Karpas-422 (cell line): ENCODE measurements at regions not wholly inside any gene's neighbourhood (a gene's known extent, or its start where the extent isn't known, plus 50 kb on each side); places are given as distances from the start of the nearest gene placed in this dataset.
"Not testable (repeated sequence)": the region's sequence is repeated elsewhere in the genome, so short reads cannot be mapped to it uniquely, and the experiment has no call there.

ENCODE experiments used
- DNase-seq: peaks from one replicate; pipeline ENCODE4 v3.0.0-alpha.2; 2015
- H2AFZ ChIP-seq: fragments of 200-600 bp; sonication (generic); 2 replicates; pipeline ENCODE4 v1.6.1; 2014; ENCODE audit warnings: antibody characterized with exemption, low read length, mixed read lengths
- H3K27ac ChIP-seq: fragments of 200-600 bp; sonication (generic); 2 replicates; pipeline ENCODE4 v1.5.1; 2014; ENCODE audit warnings: mild to moderate bottlenecking, low read length, moderate library complexity
- H3K27me3 ChIP-seq: fragments of 200-600 bp; sonication (generic); 2 replicates; pipeline ENCODE4 v1.6.1; 2014; ENCODE audit warnings: low read length, mixed read lengths
- H3K36me3 ChIP-seq: fragments of 200-600 bp; sonication (generic); 2 replicates; pipeline ENCODE4 v1.6.1; 2014; ENCODE audit warnings: low read length, mixed read lengths; ENCODE audit not compliant: insufficient read depth
- H3K4me1 ChIP-seq: fragments of 200-600 bp; sonication (generic); 2 replicates; pipeline ENCODE4 v1.6.1; 2014; ENCODE audit warnings: mild to moderate bottlenecking, low read length, mixed read lengths
- H3K4me2 ChIP-seq: fragments of 200-600 bp; sonication (generic); 2 replicates; pipeline ENCODE4 v1.6.1; 2014; ENCODE audit warnings: low read length, low read depth, mild to moderate bottlenecking; ENCODE audit not compliant: poor library complexity, severe bottlenecking
- H3K4me3 ChIP-seq: fragments of 200-600 bp; sonication (generic); 2 replicates; pipeline ENCODE4 v1.5.1; 2014; ENCODE audit warnings: mild to moderate bottlenecking, antibody characterized with exemption, low read length, mixed read lengths
- H3K79me2 ChIP-seq: fragments of 200-600 bp; sonication (generic); 2 replicates; pipeline ENCODE4 v1.6.1; 2014; ENCODE audit warnings: mild to moderate bottlenecking, low read length, mixed read lengths
- H3K9ac ChIP-seq: fragments of 200-600 bp; sonication (generic); 2 replicates; pipeline ENCODE4 v1.6.0; 2014; ENCODE audit warnings: low read length
- H3K9me2 ChIP-seq: fragments of 200-600 bp; sonication (generic), shearing (Covaris generic); replicated peaks from 2 replicates; pipeline ENCODE4 v1.6.0; 2014; ENCODE audit warnings: mild to moderate bottlenecking, low read length, moderate library complexity; ENCODE audit not compliant: insufficient read depth
- H3K9me3 ChIP-seq: fragments of 300-700, 200-600 bp; sonication (generic); 2 replicates; pipeline ENCODE4 v1.6.1; 2014; ENCODE audit warnings: low read length, mixed read lengths
- H4K20me1 ChIP-seq: fragments of 200-600 bp; sonication (generic); 2 replicates; pipeline ENCODE4 v1.6.1; 2014; ENCODE audit warnings: mild to moderate bottlenecking, antibody characterized with exemption, low read length, low read depth; ENCODE audit not compliant: insufficient read depth

- no peak overlapping the region for H3K4me2 ChIP-seq
- DNase-seq = no peak
- H3K9me2 ChIP-seq = no peaks in the 10 kb centered on the region
- no peak overlapping the region for H3K4me3 ChIP-seq
- H3K79me2 ChIP-seq = no peaks in the 10 kb centered on the region
- H3K9ac ChIP-seq = no peak overlapping the region
- H3K27me3 ChIP-seq = no peaks in the 10 kb centered on the region
- no peak overlapping the region for H3K27ac ChIP-seq
- H3K9me3 ChIP-seq = peaks cover 6% of the 10 kb centered on the region; the same call in 1 of the 2 replicates
- H2AFZ ChIP-seq = no peak overlapping the region
- H3K36me3 ChIP-seq = no peaks in the 10 kb centered on the region
- H3K4me1 ChIP-seq = no peaks in the 10 kb centered on the region
- H4K20me1 ChIP-seq = no peaks in the 10 kb centered on the region
Measured at GRCh38 chr2:149871091-149871885, 283.7 kb upstream of the MMADHC start.

GRCh38 chr2:149863227-149863626 is 275.7 kb upstream of the MMADHC start:
- no peaks in the 10 kb centered on the region for H3K36me3 ChIP-seq
- H3K4me2 ChIP-seq = no peak overlapping the region
- no peak overlapping the region for H2AFZ ChIP-seq
- no peaks in the 10 kb centered on the region for H4K20me1 ChIP-seq
- no peak for DNase-seq
- H3K4me3 ChIP-seq = no peak overlapping the region
- H3K4me1 ChIP-seq = no peaks in the 10 kb centered on the region
- H3K9me3 ChIP-seq = no peaks in the 10 kb centered on the region; the same call in 1 of the 2 replicates
- no peak overlapping the region for H3K27ac ChIP-seq
- no peaks in the 10 kb centered on the region for H3K9me2 ChIP-seq
- no peaks in the 10 kb centered on the region for H3K79me2 ChIP-seq
- H3K9ac ChIP-seq = no peak overlapping the region
- H3K27me3 ChIP-seq = no peaks in the 10 kb centered on the region

DNA sequence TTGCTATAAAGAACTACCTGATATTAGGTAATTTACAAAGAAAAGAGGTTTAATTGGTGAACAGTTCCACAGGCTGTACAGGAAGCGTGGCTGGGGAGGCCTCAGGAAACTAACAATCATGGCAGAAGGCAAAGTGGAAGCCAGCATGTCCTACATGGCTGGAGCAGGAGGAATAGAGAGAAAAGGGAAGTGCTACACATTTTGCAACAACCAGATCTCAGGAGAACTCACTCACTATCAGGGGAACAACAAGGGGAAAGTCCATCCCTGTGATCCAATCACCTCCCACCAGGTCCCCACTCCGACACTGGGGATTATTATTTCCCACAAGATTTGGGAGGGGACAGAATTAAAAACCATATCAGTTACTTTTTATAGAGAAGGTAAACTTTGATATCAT is 273.5 kb upstream of the MMADHC start:
- Histone ChIP-seq H3K27ac (no peak overlapping the region), H2AFZ (no peak overlapping the region), H3K4me2 (no peak overlapping the region), H3K9me2 (no peaks in the 10 kb centered on the region), H3K4me3 (no peak overlapping the region), H3K4me1 (no peaks in the 10 kb centered on the region), H3K36me3 (no peaks in the 10 kb centered on the region), H3K79me2 (no peaks in the 10 kb centered on the region), H3K9me3 (no peaks in the 10 kb centered on the region; the same call in 1 of the 2 replicates), H3K9ac (no peak overlapping the region), H3K27me3 (no peaks in the 10 kb centered on the region), H4K20me1 (no peaks in the 10 kb centered on the region)
- DNase-seq = no peak

- no peaks in the 10 kb centered on the region; the same call in 1 of the 2 replicates for H3K9me3 ChIP-seq
- no peaks in the 10 kb centered on the region for H4K20me1 ChIP-seq
- no peaks in the 10 kb centered on the region for H3K36me3 ChIP-seq
- no peaks in the 10 kb centered on the region for H3K79me2 ChIP-seq
- no peaks in the 10 kb centered on the region for H3K27me3 ChIP-seq
- no peak overlapping the region for H3K4me3 ChIP-seq
- H2AFZ ChIP-seq = no peak overlapping the region
- H3K27ac ChIP-seq = no peak overlapping the region
- H3K4me1 ChIP-seq = no peaks in the 10 kb centered on the region
- no peak overlapping the region for H3K9ac ChIP-seq
- no peak for DNase-seq
- H3K9me2 ChIP-seq = no peaks in the 10 kb centered on the region
- H3K4me2 ChIP-seq = no peak overlapping the region
Measured at GRCh38 chr2:149860276-149860921, 272.8 kb upstream of the MMADHC start.

- H3K4me3 ChIP-seq = no peak overlapping the region
- H3K9me3 ChIP-seq = no peaks in the 10 kb centered on the region; the same call in 1 of the 2 replicates
- no peaks in the 10 kb centered on the region for H3K27me3 ChIP-seq
- H3K79me2 ChIP-seq = no peaks in the 10 kb centered on the region
- no peak overlapping the region for H2AFZ ChIP-seq
- H3K27ac ChIP-seq = no peak overlapping the region
- no peak overlapping the region for H3K9ac ChIP-seq
- H3K4me1 ChIP-seq = no peaks in the 10 kb centered on the region
- H3K36me3 ChIP-seq = no peaks in the 10 kb centered on the region
- H3K4me2 ChIP-seq = no peak overlapping the region
- no peaks in the 10 kb centered on the region for H3K9me2 ChIP-seq
- H4K20me1 ChIP-seq = no peaks in the 10 kb centered on the region
- DNase-seq = no peak
Measured at GRCh38 chr2:149858901-149859634, 271.5 kb upstream of the MMADHC start.

GRCh38 chr2:149858216-149858615 is 270.6 kb upstream of the MMADHC start:
- Histone ChIP-seq H3K4me3 (no peak overlapping the region), H3K36me3 (no peaks in the 10 kb centered on the region), H4K20me1 (no peaks in the 10 kb centered on the region), H3K27ac (no peak overlapping the region), H3K9ac (no peak overlapping the region), H2AFZ (no peak overlapping the region), H3K79me2 (no peaks in the 10 kb centered on the region), H3K27me3 (no peaks in the 10 kb centered on the region), H3K9me2 (no peaks in the 10 kb centered on the region), H3K9me3 (no peaks in the 10 kb centered on the region; the same call in 1 of the 2 replicates), H3K4me2 (no peak overlapping the region), H3K4me1 (no peaks in the 10 kb centered on the region)
- no peak for DNase-seq

DNA sequence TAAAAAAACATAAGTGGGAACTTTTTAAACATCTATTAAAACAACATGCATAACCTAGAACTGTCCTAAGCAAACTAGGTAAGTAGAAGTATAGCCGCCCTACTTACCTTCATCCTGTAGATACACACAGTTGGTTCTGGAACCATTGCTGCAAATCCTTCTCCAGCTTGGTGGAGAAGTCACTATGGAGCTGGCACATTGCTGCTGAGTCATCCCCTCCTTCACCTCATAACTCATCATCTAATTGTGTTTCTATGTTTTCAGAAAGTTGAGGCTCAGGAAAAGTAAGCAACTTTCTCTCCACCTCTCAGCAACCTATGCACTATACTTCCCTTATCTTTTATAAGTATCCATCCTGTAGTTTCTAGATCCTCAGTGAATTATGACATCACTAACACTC is 269.8 kb upstream of the MMADHC start:
- Histone ChIP-seq H3K4me1 (no peaks in the 10 kb centered on the region), H3K27ac (no peak overlapping the region), H3K9ac (no peak overlapping the region), H3K9me3 (no peaks in the 10 kb centered on the region), H4K20me1 (no peaks in the 10 kb centered on the region), H3K27me3 (no peaks in the 10 kb centered on the region), H3K9me2 (no peaks in the 10 kb centered on the region), H3K4me2 (no peak overlapping the region), H3K4me3 (no peak overlapping the region), H2AFZ (no peak overlapping the region), H3K36me3 (no peaks in the 10 kb centered on the region), H3K79me2 (no peaks in the 10 kb centered on the region)
- no peak for DNase-seq

DNA sequence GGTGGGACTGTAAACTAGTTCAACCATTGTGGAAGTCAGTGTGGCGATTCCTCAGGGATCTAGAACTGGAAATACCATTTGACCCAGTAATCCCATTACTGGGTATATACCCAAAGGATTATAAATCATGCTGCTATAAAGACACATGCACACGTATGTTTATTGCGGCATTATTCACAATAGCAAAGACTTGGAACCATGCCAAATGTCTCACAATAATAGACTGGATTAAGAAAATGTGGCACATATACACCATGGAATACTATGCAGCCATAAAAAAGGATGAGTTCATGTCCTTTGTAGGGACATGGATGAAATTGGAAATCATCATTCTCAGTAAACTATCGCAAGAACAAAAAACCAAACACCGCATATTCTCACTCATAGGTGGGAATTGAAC is 268.3 kb upstream of the MMADHC start:
- H3K4me3 ChIP-seq, H3K4me2 ChIP-seq, H3K9me2 ChIP-seq, H3K9me3 ChIP-seq, H2AFZ ChIP-seq, H4K20me1 ChIP-seq, H3K79me2 ChIP-seq, H3K4me1 ChIP-seq, H3K27me3 ChIP-seq, H3K27ac ChIP-seq, H3K9ac ChIP-seq, H3K36me3 ChIP-seq, DNase-seq: not testable (repeated sequence)
